ENCODE measurements at regions not wholly inside any gene's neighbourhood (a gene's known extent, or its start where the extent isn't known, plus 50 kb on each side); places are given as distances from the start of the nearest gene placed in this dataset.

DNA sequence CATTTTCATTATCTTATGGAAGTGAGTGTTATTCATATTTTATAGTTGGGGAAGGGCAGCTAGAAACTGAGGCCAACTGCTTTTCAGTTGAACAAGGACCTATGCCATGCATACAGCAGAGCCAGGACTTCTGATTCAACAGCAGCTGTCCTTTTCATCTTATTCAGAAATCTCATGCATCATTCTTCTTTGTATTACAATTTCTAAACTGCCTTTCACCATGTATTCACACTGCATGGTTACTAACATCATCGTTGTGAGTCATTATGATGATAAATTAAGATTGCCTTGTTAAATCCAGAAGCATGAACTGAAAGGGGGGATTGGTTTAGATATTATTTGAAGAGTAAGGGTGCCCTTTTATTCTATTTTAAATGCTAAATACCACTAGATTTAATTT is 1470.1 kb upstream of the GOT2 start:
- TF ChIP-seq, protein P1, sequence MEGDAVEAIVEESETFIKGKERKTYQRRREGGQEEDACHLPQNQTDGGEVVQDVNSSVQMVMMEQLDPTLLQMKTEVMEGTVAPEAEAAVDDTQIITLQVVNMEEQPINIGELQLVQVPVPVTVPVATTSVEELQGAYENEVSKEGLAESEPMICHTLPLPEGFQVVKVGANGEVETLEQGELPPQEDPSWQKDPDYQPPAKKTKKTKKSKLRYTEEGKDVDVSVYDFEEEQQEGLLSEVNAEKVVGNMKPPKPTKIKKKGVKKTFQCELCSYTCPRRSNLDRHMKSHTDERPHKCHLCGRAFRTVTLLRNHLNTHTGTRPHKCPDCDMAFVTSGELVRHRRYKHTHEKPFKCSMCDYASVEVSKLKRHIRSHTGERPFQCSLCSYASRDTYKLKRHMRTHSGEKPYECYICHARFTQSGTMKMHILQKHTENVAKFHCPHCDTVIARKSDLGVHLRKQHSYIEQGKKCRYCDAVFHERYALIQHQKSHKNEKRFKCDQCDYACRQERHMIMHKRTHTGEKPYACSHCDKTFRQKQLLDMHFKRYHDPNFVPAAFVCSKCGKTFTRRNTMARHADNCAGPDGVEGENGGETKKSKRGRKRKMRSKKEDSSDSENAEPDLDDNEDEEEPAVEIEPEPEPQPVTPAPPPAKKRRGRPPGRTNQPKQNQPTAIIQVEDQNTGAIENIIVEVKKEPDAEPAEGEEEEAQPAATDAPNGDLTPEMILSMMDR (IDR thresholded peaks at IDR 0.05; ENCODE audit: poor library complexity): no peak
- no peak for TF ChIP-seq EZH2 (IDR thresholded peaks at IDR 0.05; ENCODE audit: borderline replicate concordance)
- TF ChIP-seq EZH2phosphoT487 (IDR thresholded peaks at IDR 0.05; ENCODE audit: low read depth, severe bottlenecking, unreplicated experiment): no peak

All from hepatocyte (in vitro differentiated cells).